B cell (primary cell): ENCODE measurements at regions not wholly inside any gene's neighbourhood (a gene's known extent, or its start where the extent isn't known, plus 50 kb on each side); places are given as distances from the start of the nearest gene placed in this dataset.

Experiments used
- CTCF ChIP-seq: fragments of 200-600 bp; IDR thresholded peaks from one replicate; pipeline ENCODE4 v1.8.0; 2022; ENCODE audit warnings: antibody characterized with exemption, mild to moderate bottlenecking
- EZH2 ChIP-seq: IDR thresholded peaks from 2 replicates; pipeline ENCODE4 v1.6.1; 2012; ENCODE audit warnings: borderline replicate concordance, low read depth, mild to moderate bottlenecking, moderate library complexity, low read length; ENCODE audit not compliant: insufficient read depth, poor library complexity, severe bottlenecking

GRCh38 chr12:3367750-3368444, 123.1 kb upstream of the PRMT8 start:
- TF ChIP-seq CTCF (no peak), EZH2 (no peak)
